KMS-11 (cell line): ENCODE measurements at regions not wholly inside any gene's neighbourhood (a gene's known extent, or its start where the extent isn't known, plus 50 kb on each side); places are given as distances from the start of the nearest gene placed in this dataset.

Experiments used
- H2AFZ ChIP-seq: fragments of 200-600 bp; sonication (generic); 2 replicates; pipeline ENCODE4 v1.6.1; 2016; ENCODE audit warnings: antibody characterized with exemption, mixed run types, low read depth
- H3K27ac ChIP-seq: fragments of 200-600 bp; sonication (generic); 2 replicates; pipeline ENCODE4 v1.6.1; 2016; ENCODE audit warnings: mild to moderate bottlenecking, mixed run types
- H3K27me3 ChIP-seq: fragments of 200-600 bp; sonication (generic); 2 replicates; pipeline ENCODE4 v1.6.1; 2017; ENCODE audit warnings: mild to moderate bottlenecking, low read depth, mixed run types, moderate library complexity; ENCODE audit not compliant: insufficient read depth
- H3K36me3 ChIP-seq: fragments of 200-600 bp; sonication (generic); 2 replicates; pipeline ENCODE4 v1.6.1; 2017; ENCODE audit warnings: mild to moderate bottlenecking, mixed run types; ENCODE audit not compliant: insufficient read depth
- H3K4me1 ChIP-seq: fragments of 200-600 bp; sonication (generic); 2 replicates; pipeline ENCODE4 v1.6.1; 2016; ENCODE audit warnings: mild to moderate bottlenecking, low read depth, mixed run types; ENCODE audit not compliant: poor library complexity, severe bottlenecking
- H3K4me2 ChIP-seq: fragments of 200-600 bp; sonication (generic); 2 replicates; pipeline ENCODE4 v1.7.0; 2016; ENCODE audit warnings: mild to moderate bottlenecking, mixed run types
- H3K4me3 ChIP-seq: fragments of 200-600 bp; sonication (generic); IDR thresholded peaks from 2 replicates; pipeline ENCODE4 v1.6.1; 2017; ENCODE audit warnings: low read depth, low read length, mixed read lengths; ENCODE audit not compliant: insufficient read depth
- H3K79me2 ChIP-seq: fragments of 200-600 bp; sonication (generic); 2 replicates; pipeline ENCODE4 v1.6.1; 2016; ENCODE audit warnings: low read depth, mixed run types; ENCODE audit not compliant: insufficient read depth
- H3K9ac ChIP-seq: fragments of 200-600 bp; sonication (generic); 2 replicates; pipeline ENCODE4 v1.6.1; 2016; ENCODE audit warnings: mild to moderate bottlenecking, mixed run types
- H4K20me1 ChIP-seq: fragments of 200-600 bp; sonication (generic); 2 replicates; pipeline ENCODE4 v1.6.1; 2016; ENCODE audit warnings: mild to moderate bottlenecking, mixed run types; ENCODE audit not compliant: insufficient read depth
- CTCF ChIP-seq: fragments of 200-600 bp; sonication (generic); conservative IDR thresholded peaks from 2 replicates; pipeline ENCODE4 v1.6.1; 2017; ENCODE audit warnings: low read depth, mild to moderate bottlenecking, antibody characterized with exemption, low read length, moderate library complexity, mixed read lengths

- H3K79me2 ChIP-seq = no peaks in the 10 kb centered on the region
- H3K4me2 ChIP-seq = no peak overlapping the region
- no peak overlapping the region for H3K4me3 ChIP-seq
- no peaks in the 10 kb centered on the region for H3K36me3 ChIP-seq
- H4K20me1 ChIP-seq = no peaks in the 10 kb centered on the region
- H2AFZ ChIP-seq = no peak overlapping the region
- no peak overlapping the region for H3K9ac ChIP-seq
- no peaks in the 10 kb centered on the region for H3K27me3 ChIP-seq
- no peaks in the 10 kb centered on the region for H3K4me1 ChIP-seq
- no peak overlapping the region for H3K27ac ChIP-seq
- no peak for TF ChIP-seq CTCF
These were observed 51.9 kb upstream of the TSPAN11 start for GRCh38 chr12:30874455-30875321.

- Histone ChIP-seq H3K4me3 (no peak overlapping the region), H3K4me1 (no peaks in the 10 kb centered on the region), H4K20me1 (no peaks in the 10 kb centered on the region), H3K79me2 (no peaks in the 10 kb centered on the region), H3K36me3 (no peaks in the 10 kb centered on the region), H2AFZ (no peak overlapping the region), H3K27ac (no peak overlapping the region), H3K9ac (no peak overlapping the region), H3K27me3 (no peaks in the 10 kb centered on the region), H3K4me2 (no peak overlapping the region)
- TF ChIP-seq CTCF = no peak
These were observed 55.9 kb upstream of the TSPAN11 start for GRCh38 chr12:30870491-30871265.

GRCh38 chr12:30867415-30867814 lies 59.1 kb upstream of the TSPAN11 start:
- H3K4me1 ChIP-seq = no peaks in the 10 kb centered on the region
- no peaks in the 10 kb centered on the region for H3K27me3 ChIP-seq
- no peak overlapping the region for H3K4me2 ChIP-seq
- no peak overlapping the region for H3K27ac ChIP-seq
- no peak overlapping the region for H3K4me3 ChIP-seq
- no peak for TF ChIP-seq CTCF
- H3K36me3 ChIP-seq = no peaks in the 10 kb centered on the region
- H4K20me1 ChIP-seq = no peaks in the 10 kb centered on the region
- H3K79me2 ChIP-seq = no peaks in the 10 kb centered on the region
- no peak overlapping the region for H2AFZ ChIP-seq
- H3K9ac ChIP-seq = no peak overlapping the region

GRCh38 chr12:30866256-30866655 lies 60.3 kb upstream of the TSPAN11 start:
- H3K4me3 ChIP-seq = no peak overlapping the region
- no peaks in the 10 kb centered on the region for H3K4me1 ChIP-seq
- H4K20me1 ChIP-seq = no peaks in the 10 kb centered on the region
- no peak overlapping the region for H3K27ac ChIP-seq
- no peak overlapping the region for H3K9ac ChIP-seq
- no peaks in the 10 kb centered on the region for H3K27me3 ChIP-seq
- no peak overlapping the region for H3K4me2 ChIP-seq
- no peak overlapping the region for H2AFZ ChIP-seq
- no peaks in the 10 kb centered on the region for H3K79me2 ChIP-seq
- no peak for TF ChIP-seq CTCF
- H3K36me3 ChIP-seq = no peaks in the 10 kb centered on the region
